Mesenchymal stem cell (in vitro differentiated cells and primary cell): ENCODE measurements at regions not wholly inside any gene's neighbourhood (a gene's known extent, or its start where the extent isn't known, plus 50 kb on each side); places are given as distances from the start of the nearest gene placed in this dataset.
A peak's percentile ranks its signal among the peaks of the same experiment; 100 is the strongest.
"Not testable (repeated sequence)": the region's sequence is repeated elsewhere in the genome, so short reads cannot be mapped to it uniquely, and the experiment has no call there.

Source experiments
- DNase-seq: peaks from one replicate; pipeline ENCODE4 v3.0.0-alpha.2; 2013
- H2AFZ ChIP-seq: one replicate; pipeline ENCODE4 v1.6.1; 2013; ENCODE audit warnings: low read depth, mild to moderate bottlenecking, control low read depth, inconsistent platforms, low read length, moderate library complexity
- H2AK5ac ChIP-seq: 2 replicates; pipeline ENCODE4 v1.6.1; 2013; ENCODE audit warnings: low read length, moderate library complexity, mild to moderate bottlenecking, inconsistent platforms; ENCODE audit not compliant: severe bottlenecking
- H2BK120ac ChIP-seq: one replicate; pipeline ENCODE4 v1.6.1; 2013; ENCODE audit warnings: low read depth, mild to moderate bottlenecking, inconsistent platforms, low read length, moderate library complexity
- H2BK12ac ChIP-seq, 2 experiments: one replicate each; pipeline ENCODE4 v1.6.1; 2013; ENCODE audit warnings: inconsistent platforms in 2 of 2, low read length in 2 of 2, mild to moderate bottlenecking in 2 of 2, moderate library complexity in 2 of 2, control low read depth in 1 of 2
- H2BK15ac ChIP-seq: one replicate; pipeline ENCODE4 v1.6.1; 2013; ENCODE audit warnings: mild to moderate bottlenecking, low read depth, inconsistent platforms; ENCODE audit not compliant: poor library complexity, severe bottlenecking
- H2BK5ac ChIP-seq: 2 replicates; pipeline ENCODE4 v1.6.1; 2013; ENCODE audit warnings: low read depth, mild to moderate bottlenecking, low read length, control low read depth, inconsistent platforms; ENCODE audit not compliant: poor library complexity, severe bottlenecking
- H3K14ac ChIP-seq, 2 experiments: one replicate each; pipeline ENCODE4 v1.6.1; 2013; ENCODE audit warnings: inconsistent platforms in 2 of 2, low read length in 2 of 2, control low read depth in 1 of 2, mild to moderate bottlenecking in 1 of 2, moderate library complexity in 1 of 2
- H3K18ac ChIP-seq, 2 experiments: one replicate each; pipeline ENCODE4 v1.6.1; 2013; ENCODE audit warnings: inconsistent platforms in 2 of 2, low read length in 2 of 2, control low read depth in 1 of 2, low read depth in 1 of 2, mild to moderate bottlenecking in 1 of 2
- H3K23ac ChIP-seq, 2 experiments: one replicate each; pipeline ENCODE4 v1.6.1; 2013; ENCODE audit warnings: inconsistent platforms in 2 of 2, low read length in 2 of 2, mild to moderate bottlenecking in 2 of 2, moderate library complexity in 2 of 2, control low read depth in 1 of 2
- H3K27ac ChIP-seq: 2 replicates; pipeline ENCODE4 v1.5.1; 2013; ENCODE audit warnings: mild to moderate bottlenecking, moderate library complexity, low read length, control low read depth, inconsistent platforms; ENCODE audit not compliant: poor library complexity, severe bottlenecking
- H3K27me3 ChIP-seq, 2 experiments: 2 replicates each; pipeline versions ENCODE4 v1.6.1 to v1.7.0; 2013; ENCODE audit warnings: low read length in 2 of 2, mild to moderate bottlenecking in 2 of 2, moderate library complexity in 2 of 2, control low read depth in 1 of 2, inconsistent platforms in 1 of 2; ENCODE audit not compliant: control insufficient read depth in 1 of 2, insufficient read depth in 1 of 2
- H3K36me3 ChIP-seq, 2 experiments: 2 replicates each; pipeline versions ENCODE4 v1.6.1 to v1.7.0; 2013; ENCODE audit warnings: low read length in 2 of 2, control low read depth in 1 of 2, inconsistent platforms in 1 of 2, low read depth in 1 of 2, mild to moderate bottlenecking in 1 of 2; ENCODE audit not compliant: insufficient read depth in 2 of 2, control insufficient read depth in 1 of 2
- H3K4ac ChIP-seq, 2 experiments: one replicate each; pipeline ENCODE4 v1.6.1; 2013; ENCODE audit warnings: inconsistent platforms in 2 of 2, low read length in 2 of 2, mild to moderate bottlenecking in 2 of 2, moderate library complexity in 2 of 2, control low read depth in 1 of 2, low read depth in 1 of 2
- H3K4me1 ChIP-seq: 2 replicates; pipeline ENCODE4 v1.6.1; 2013; ENCODE audit warnings: low read depth, low read length, control low read depth; ENCODE audit not compliant: control insufficient read depth, insufficient read depth
- H3K4me2 ChIP-seq: 2 replicates; pipeline ENCODE4 v1.6.1; 2013; ENCODE audit warnings: low read length, mild to moderate bottlenecking, inconsistent platforms; ENCODE audit not compliant: poor library complexity, severe bottlenecking
- H3K4me3 ChIP-seq, 2 experiments: 2 replicates each; pipeline versions ENCODE4 v1.5.1 to v1.7.0; 2013; ENCODE audit warnings: low read length in 2 of 2, mild to moderate bottlenecking in 2 of 2, control low read depth in 1 of 2, low read depth in 1 of 2; ENCODE audit not compliant: insufficient read depth in 1 of 2
- H3K79me1 ChIP-seq: replicated peaks from 2 replicates; pipeline ENCODE4 v1.6.1; 2013; ENCODE audit warnings: mild to moderate bottlenecking, control low read depth, low read length, inconsistent platforms; ENCODE audit not compliant: poor library complexity, severe bottlenecking
- H3K9ac ChIP-seq: 2 replicates; pipeline ENCODE4 v1.7.0; 2013; ENCODE audit warnings: mild to moderate bottlenecking, low read length, moderate library complexity
- H3K9me3 ChIP-seq: 2 replicates; pipeline ENCODE4 v1.7.0; 2013; ENCODE audit warnings: mild to moderate bottlenecking, low read length; ENCODE audit not compliant: control insufficient read depth
- H4K8ac ChIP-seq: one replicate; pipeline ENCODE4 v1.6.1; 2013; ENCODE audit warnings: inconsistent platforms, mild to moderate bottlenecking, low read length, moderate library complexity
- H4K91ac ChIP-seq: one replicate; pipeline ENCODE4 v1.6.1; 2013; ENCODE audit warnings: mild to moderate bottlenecking, low read length, inconsistent platforms
- WGBS: methylation state at CpG from one replicate; pipeline ENCODE4 v1.1.7; 2013; ENCODE audit warnings: mixed read lengths; 5-methylcytosine and 5-hydroxymethylcytosine counted together

- peak overlapping the region; percentile 78 for H4K8ac ChIP-seq
- H3K4me2 ChIP-seq = no peak overlapping the region
- no peak overlapping the region for H3K14ac ChIP-seq
- 95% methylated on average over 5 of the region's 5 CpGs for WGBS
- peak overlapping the region; percentile 70 for H4K91ac ChIP-seq
- H2BK5ac ChIP-seq = no peak overlapping the region
- H2AK5ac ChIP-seq = peak overlapping the region; percentile 23
- no peak overlapping the region for H3K4me3 ChIP-seq
- H3K79me1 ChIP-seq = no peaks in the 10 kb centered on the region
- peaks cover 14% of the 10 kb centered on the region for H3K9me3 ChIP-seq
- peak overlapping the region; percentile 63 for H2BK15ac ChIP-seq
- peak overlapping the region; percentile 53 for H3K9ac ChIP-seq
- H3K27me3 ChIP-seq = no peaks in the 10 kb centered on the region
- no peaks in the 10 kb centered on the region for H3K36me3 ChIP-seq
- no peak for DNase-seq
- H3K4me1 ChIP-seq = peaks cover 3% of the 10 kb centered on the region
- H3K4ac ChIP-seq = peak overlapping the region in 1 of 2 experiments; percentile 68
- H3K27ac ChIP-seq = no peak overlapping the region
- H2BK120ac ChIP-seq = no peak overlapping the region
- H2AFZ ChIP-seq = no peak overlapping the region
- H2BK12ac ChIP-seq = peak overlapping the region; percentile 94 to 96
- H3K18ac ChIP-seq = peak overlapping the region; percentile 58 to 69
- H3K23ac ChIP-seq = no peak overlapping the region
Measured at GRCh38 chr10:30728127-30728526, 98.6 kb upstream of the LYZL2 start.

- peak overlapping the region; percentile 39 for H2BK120ac ChIP-seq
- peaks cover 13% of the 10 kb centered on the region for H3K9me3 ChIP-seq
- no CpG with 5 or more reads among the region's 2 CpGs for WGBS
- no peaks in the 10 kb centered on the region for H3K79me1 ChIP-seq
- peak overlapping the region; percentile 70 for H4K91ac ChIP-seq
- no peak overlapping the region for H3K14ac ChIP-seq
- H3K18ac ChIP-seq = peak overlapping the region; percentile 58 to 69
- peak overlapping the region; percentile 94 to 96 for H2BK12ac ChIP-seq
- no peaks in the 10 kb centered on the region for H3K36me3 ChIP-seq
- peak overlapping the region; percentile 86 for H4K8ac ChIP-seq
- H3K4ac ChIP-seq = peak overlapping the region; percentile 68 to 86
- H2BK15ac ChIP-seq = peak overlapping the region; percentile 44
- no peaks in the 10 kb centered on the region for H3K27me3 ChIP-seq
- peak overlapping the region; percentile 7 for H2AFZ ChIP-seq
- H3K4me1 ChIP-seq = peaks cover 3% of the 10 kb centered on the region
- peak overlapping the region; percentile 53 for H3K9ac ChIP-seq
- no peak for DNase-seq
- H3K4me2 ChIP-seq = no peak overlapping the region
- H3K23ac ChIP-seq = peak overlapping the region in 1 of 2 experiments; percentile 41
- H3K27ac ChIP-seq = no peak overlapping the region
- peak overlapping the region; percentile 2 for H2AK5ac ChIP-seq
- H2BK5ac ChIP-seq = no peak overlapping the region
- H3K4me3 ChIP-seq = no peak overlapping the region
Measured at GRCh38 chr10:30727524-30727923, 98.0 kb upstream of the LYZL2 start.

GRCh38 chr10:30726783-30727414 is 97.3 kb upstream of the LYZL2 start:
- H4K91ac ChIP-seq, H2BK12ac ChIP-seq, H4K8ac ChIP-seq, H3K27ac ChIP-seq, H3K36me3 ChIP-seq, H3K27me3 ChIP-seq, H2AK5ac ChIP-seq, H2BK120ac ChIP-seq, H3K14ac ChIP-seq, H2BK5ac ChIP-seq, H3K4me2 ChIP-seq, H3K23ac ChIP-seq, H3K4me3 ChIP-seq, H3K4me1 ChIP-seq, H3K18ac ChIP-seq, H2BK15ac ChIP-seq, H2AFZ ChIP-seq, H3K79me1 ChIP-seq: not testable (repeated sequence)
- 7% methylated on average over 17 of the region's 19 CpGs for WGBS
- H3K9me3 ChIP-seq = peaks cover 12% of the 10 kb centered on the region
- peak; percentile 63 for DNase-seq
- H3K9ac ChIP-seq = peak overlapping the region; percentile 53
- H3K4ac ChIP-seq = peak overlapping the region in 1 of 2 experiments; percentile 38

- Histone ChIP-seq H2BK5ac (no peak overlapping the region), H2AFZ (no peak overlapping the region), H3K9ac (peak overlapping the region; percentile 26), H2BK12ac (peak overlapping the region in 1 of 2 experiments; percentile 88), H2BK15ac (peak overlapping the region; percentile 12), H3K23ac (no peak overlapping the region), H3K4me2 (no peak overlapping the region), H3K27ac (no peak overlapping the region), H2AK5ac (no peak overlapping the region), H3K4me3 (no peak overlapping the region), H4K8ac (no peak overlapping the region), H3K18ac (no peak overlapping the region), H3K9me3 (peaks cover 2% of the 10 kb centered on the region), H3K14ac (no peak overlapping the region), H3K4me1 (peaks cover 3% of the 10 kb centered on the region), H3K36me3 (no peaks in the 10 kb centered on the region), H3K4ac (no peak overlapping the region), H3K27me3 (no peaks in the 10 kb centered on the region), H4K91ac (peak overlapping the region; percentile 59), H2BK120ac (no peak overlapping the region), H3K79me1 (no peaks in the 10 kb centered on the region)
- 93% methylated on average over 10 of the region's 10 CpGs for WGBS
- no peak for DNase-seq
Measured at GRCh38 chr10:30725661-30726060, 96.1 kb upstream of the LYZL2 start.
